HEK293 (cell line): ENCODE measurements at regions not wholly inside any gene's neighbourhood (a gene's known extent, or its start where the extent isn't known, plus 50 kb on each side); places are given as distances from the start of the nearest gene placed in this dataset.

ENCODE experiments used
- CTCF ChIA-PET: fragments of 350-600 bp; formaldehyde crosslinking; extraction: SDS; loops from one replicate; lab custom pipeline; 2021; ENCODE audit warnings: antibody characterized with exemption; lab: Yijun Ruan, JAX
- POLR2A ChIA-PET: fragments of 300-600 bp; formaldehyde crosslinking; extraction: SDS; loops from one replicate; lab custom pipeline; 2020; ENCODE audit warnings: antibody characterized with exemption, inconsistent platforms; lab: Yijun Ruan, JAX
- H3K27ac ChIP-seq: fragments of 200-500 bp; sonication (Bioruptor generic); 2 replicates; pipeline ENCODE4 v1.5.1; 2014; ENCODE audit warnings: low read depth, low read length, control low read depth, inconsistent platforms; ENCODE audit errors: extremely low read depth
- H3K36me3 ChIP-seq, 2 experiments: fragments of 200-500 bp in 1 of 2; sonication (Bioruptor generic) in 1 of 2; 1 replicate in 1 of 2; 2 replicates in 1 of 2; pipeline ENCODE4 v1.5.1; 2014 to 2017; ENCODE audit warnings: inconsistent platforms in 2 of 2, low read length in 2 of 2; ENCODE audit not compliant: control insufficient read depth in 2 of 2, insufficient read depth in 1 of 2
- H3K4me1 ChIP-seq: fragments of 200-500 bp; sonication (Bioruptor generic); 2 replicates; pipeline ENCODE4 v1.5.1; 2014; ENCODE audit warnings: mild to moderate bottlenecking, low read length, inconsistent platforms; ENCODE audit not compliant: control insufficient read depth, insufficient read depth
- H3K4me3 ChIP-seq: 2 replicates; pipeline ENCODE4 v1.5.1; 2011; ENCODE audit warnings: low read depth, mild to moderate bottlenecking, control low read depth, low read length, moderate library complexity
- H3K9me3 ChIP-seq: fragments of 200-500 bp; sonication (Bioruptor generic); 2 replicates; pipeline ENCODE4 v1.5.1; 2014; ENCODE audit warnings: low read depth, low read length, inconsistent platforms; ENCODE audit not compliant: control insufficient read depth, insufficient read depth
- KLF17 ChIP-seq: fragments of 450-650 bp; formaldehyde crosslinking; IDR thresholded peaks from 2 replicates; pipeline ENCODE4 v1.5.1; 2016; ENCODE audit warnings: missing biosample characterization, missing genetic modification characterization
- KLF7 ChIP-seq: fragments of 450-650 bp; formaldehyde crosslinking; IDR thresholded peaks from 2 replicates; pipeline ENCODE4 v1.5.1; 2016; ENCODE audit warnings: missing biosample characterization, missing genetic modification characterization, borderline replicate concordance
- MYNN ChIP-seq: fragments of 450-650 bp; formaldehyde crosslinking; IDR thresholded peaks from 2 replicates; pipeline ENCODE4 v1.5.1; 2016; ENCODE audit warnings: missing biosample characterization, missing genetic modification characterization, borderline replicate concordance
- OVOL3 ChIP-seq: fragments of 450-650 bp; formaldehyde crosslinking; IDR thresholded peaks from 2 replicates; pipeline ENCODE4 v1.5.1; 2016; ENCODE audit warnings: missing biosample characterization, missing genetic modification characterization
- PRDM2 ChIP-seq: fragments of 450-650 bp; formaldehyde crosslinking; IDR thresholded peaks from 2 replicates; pipeline ENCODE4 v1.5.1; 2016; ENCODE audit warnings: missing biosample characterization, missing genetic modification characterization, borderline replicate concordance
- TCF7L2 ChIP-seq: IDR thresholded peaks from 2 replicates; pipeline ENCODE4 v1.6.1; 2011; ENCODE audit warnings: low read depth, mild to moderate bottlenecking, inconsistent platforms, low read length, moderate library complexity, borderline replicate concordance
- ZBTB21 ChIP-seq: fragments of 450-650 bp; formaldehyde crosslinking; IDR thresholded peaks from 2 replicates; pipeline ENCODE4 v1.5.1; 2017; ENCODE audit warnings: missing biosample characterization, missing genetic modification characterization
- ZFP3 ChIP-seq: fragments of 450-650 bp; formaldehyde crosslinking; IDR thresholded peaks from 2 replicates; pipeline ENCODE4 v1.5.1; 2016; ENCODE audit warnings: low read depth, missing biosample characterization, missing genetic modification characterization
- ZNF138 ChIP-seq: fragments of 450-650 bp; formaldehyde crosslinking; IDR thresholded peaks from 2 replicates; pipeline ENCODE4 v1.5.1; 2016; ENCODE audit warnings: missing biosample characterization, missing genetic modification characterization, borderline replicate concordance
- ZNF174 ChIP-seq: fragments of 450-650 bp; formaldehyde crosslinking; IDR thresholded peaks from 2 replicates; pipeline ENCODE4 v1.5.0; 2017; ENCODE audit warnings: missing biosample characterization, mild to moderate bottlenecking, missing genetic modification characterization
- ZNF24 ChIP-seq: fragments of 450-650 bp; formaldehyde crosslinking; IDR thresholded peaks from 2 replicates; pipeline ENCODE4 v1.5.1; 2016; ENCODE audit warnings: missing biosample characterization, missing genetic modification characterization
- ZNF280C ChIP-seq: fragments of 450-650 bp; formaldehyde crosslinking; IDR thresholded peaks from 2 replicates; pipeline ENCODE4 v1.5.1; 2016; ENCODE audit warnings: missing biosample characterization, missing genetic modification characterization
- ZNF341 ChIP-seq: fragments of 450-650 bp; formaldehyde crosslinking; IDR thresholded peaks from 2 replicates; pipeline ENCODE4; 2016; ENCODE audit warnings: low read depth, missing biosample characterization, missing genetic modification characterization
- ZNF514 ChIP-seq: fragments of 450-650 bp; formaldehyde crosslinking; IDR thresholded peaks from 2 replicates; pipeline ENCODE4 v1.5.1; 2016; ENCODE audit warnings: missing biosample characterization, missing genetic modification characterization
- ZNF555 ChIP-seq: fragments of 450-650 bp; formaldehyde crosslinking; conservative IDR thresholded peaks from 2 replicates; pipeline ENCODE4 v1.5.1; 2017; ENCODE audit warnings: missing biosample characterization, mild to moderate bottlenecking, missing genetic modification characterization, inconsistent platforms
- ZNF610 ChIP-seq: fragments of 450-650 bp; formaldehyde crosslinking; IDR thresholded peaks from 2 replicates; pipeline ENCODE4 v1.5.1; 2016; ENCODE audit warnings: missing biosample characterization, missing genetic modification characterization, borderline replicate concordance
- ZNF768 ChIP-seq: fragments of 450-650 bp; formaldehyde crosslinking; IDR thresholded peaks from 2 replicates; pipeline ENCODE4 v1.5.1; 2018; ENCODE audit warnings: missing biosample characterization, mild to moderate bottlenecking, missing genetic modification characterization
- ZNF777 ChIP-seq: fragments of 450-650 bp; formaldehyde crosslinking; IDR thresholded peaks from 2 replicates; pipeline ENCODE4 v1.5.1; 2017; ENCODE audit warnings: missing biosample characterization, missing genetic modification characterization, borderline replicate concordance

GRCh38 chr14:22460461-22461195 lies 128.4 kb downstream of the DAD1 start:
- TF ChIP-seq ZNF24 (tag by site-specific recombination) (no peak), TCF7L2 (no peak), ZNF280C (tag by site-specific recombination) (no peak), ZNF138 (no peak), ZNF555 (tag by site-specific recombination) (no peak), ZNF768 (tag by site-specific recombination) (no peak), PRDM2 (tag by site-specific recombination) (no peak), ZFP3 (no peak), MYNN (tag by site-specific recombination) (no peak), ZNF514 (tag by site-specific recombination) (no peak), ZNF341 (tag by site-specific recombination) (no peak), ZBTB21 (tag by site-specific recombination) (no peak), KLF17 (tag by site-specific recombination) (no peak), ZNF610 (tag by site-specific recombination) (no peak)
- no peak overlapping the region for H3K27ac ChIP-seq
- 0 out of 2 replicates have a peak, but pooled peaks cover 2% of the 10 kb centered on the region for H3K4me1 ChIP-seq
- ChIA-PET POLR2A (no interaction called here), CTCF (interaction anchor here (0.7 to 4.4 kb wide), 2 partner anchors 11 to 69 kb away, joined by 3 to 31 read pairs; no protein-coding TSS in a partner anchor)
- H3K9me3 ChIP-seq = no peaks in the 10 kb centered on the region
- no peak overlapping the region for H3K4me3 ChIP-seq
- no peaks in the 10 kb centered on the region for H3K36me3 ChIP-seq

GRCh38 chr14:22458737-22459136 lies 130.3 kb downstream of the DAD1 start:
- POLR2A ChIA-PET = interaction anchor here (0.5 kb wide), 1 partner anchor 227 kb away, joined by 4 read pairs; no protein-coding TSS in a partner anchor
- H3K27ac ChIP-seq = no peak overlapping the region
- H3K9me3 ChIP-seq = no peaks in the 10 kb centered on the region
- CTCF ChIA-PET = interaction anchor here (0.6 to 4.4 kb wide), 5 partner anchors 13 to 327 kb away, joined by 3 to 31 read pairs (median 3); no protein-coding TSS in a partner anchor
- no peaks in the 10 kb centered on the region for H3K36me3 ChIP-seq
- H3K4me1 ChIP-seq = 0 out of 2 replicates have a peak, but pooled peaks cover 2% of the 10 kb centered on the region
- TF ChIP-seq KLF7 (tag by site-specific recombination) (no peak), ZNF777 (tag by site-specific recombination) (no peak), OVOL3 (tag by site-specific recombination) (no peak), ZNF174 (tag by site-specific recombination) (no peak)
- no peak overlapping the region for H3K4me3 ChIP-seq
